SIG-M5 treated with dmso at 0.1 percent for 504 hours (cell line): ENCODE measurements at regions not wholly inside any gene's neighbourhood (a gene's known extent, or its start where the extent isn't known, plus 50 kb on each side); places are given as distances from the start of the nearest gene placed in this dataset.
"Not testable (repeated sequence)": the region's sequence is repeated elsewhere in the genome, so short reads cannot be mapped to it uniquely, and the experiment has no call there.

Experiments
- DNase-seq: peaks from one replicate; lab custom pipeline; 2025; ENCODE audit not compliant: unreplicated experiment; lab: John Stamatoyannopoulos, UW

DNA sequence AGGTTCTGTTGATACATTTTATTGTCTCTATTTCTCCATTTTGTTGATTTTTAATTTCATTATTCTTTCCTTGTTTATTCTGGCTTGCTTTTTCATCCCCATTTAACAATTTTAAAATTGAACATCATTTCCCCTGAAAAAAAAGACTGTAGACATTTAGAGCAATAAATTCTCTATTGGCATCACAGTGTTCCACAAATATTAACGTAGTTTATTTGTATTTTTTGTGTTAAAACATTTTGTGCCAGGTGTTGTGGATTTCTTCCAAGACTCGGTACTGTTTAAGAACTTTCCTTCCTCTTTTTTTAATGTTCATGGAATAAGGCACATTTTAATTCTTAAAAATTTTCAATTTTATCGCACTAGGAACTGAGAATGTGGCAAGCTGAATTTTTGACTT, 156.1 kb upstream of the NPY start:
- DNase-seq: no peak

DNA sequence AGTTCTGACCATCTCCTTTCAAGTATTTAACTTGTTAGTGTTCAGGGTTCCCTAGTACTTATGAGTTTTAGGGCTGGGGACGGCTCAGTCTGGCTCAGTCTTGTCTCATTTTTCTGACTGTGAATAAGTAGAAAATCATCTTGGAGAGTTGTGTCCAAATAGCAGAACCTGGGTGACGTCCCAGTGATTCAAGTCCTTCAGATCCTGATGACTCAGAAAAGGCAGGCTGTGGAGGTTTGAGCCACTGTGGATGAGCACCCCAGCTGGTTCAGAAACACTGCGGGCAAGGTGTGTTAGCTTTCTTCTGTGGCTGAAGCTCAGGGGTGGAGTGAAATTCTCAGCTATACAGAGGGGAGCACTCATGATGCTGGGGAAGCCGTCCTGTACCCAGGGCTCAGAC, 154.4 kb upstream of the NPY start:
- no peak for DNase-seq

GRCh38 chr7:24130631-24131030, 153.4 kb upstream of the NPY start:
- no peak for DNase-seq

DNA sequence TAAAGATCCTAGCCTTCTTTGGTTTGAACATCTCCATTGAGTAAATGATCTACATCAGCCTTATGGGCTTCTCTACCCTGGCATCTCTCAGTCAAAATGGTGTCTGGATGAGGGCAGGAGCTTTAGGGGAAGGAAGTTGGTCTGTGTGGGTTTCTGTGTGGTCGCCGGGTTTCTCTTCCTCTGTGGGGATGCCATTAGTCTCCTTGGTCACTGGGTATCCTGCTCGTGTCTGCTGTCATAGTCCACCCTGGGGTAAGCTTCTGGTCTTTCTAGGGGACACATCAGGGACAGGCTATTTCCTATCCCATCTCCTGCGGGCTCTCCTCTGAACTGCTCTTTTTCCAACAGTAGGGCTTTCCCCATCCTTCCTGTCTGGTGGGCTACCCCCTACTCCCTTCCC, 150.3 kb upstream of the NPY start:
- no peak for DNase-seq

DNA sequence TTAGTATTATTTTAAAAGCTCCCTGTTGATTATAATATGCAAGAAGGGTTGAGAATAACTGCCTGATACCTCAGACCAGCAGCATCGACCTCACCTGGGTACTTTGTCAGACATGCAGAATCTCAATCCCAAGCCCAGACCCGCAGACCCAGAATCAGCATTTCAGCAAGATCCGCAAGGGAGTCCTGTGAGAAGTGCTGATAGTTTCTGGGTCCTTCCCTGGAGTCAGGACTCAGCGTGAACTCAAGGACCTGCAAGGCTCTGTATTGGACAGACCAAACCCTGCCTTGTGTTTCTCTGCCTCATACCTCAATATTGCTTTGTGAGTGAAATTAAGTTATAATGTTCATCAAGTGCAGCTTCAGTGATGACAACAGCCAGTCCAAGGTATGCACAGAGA, 149.5 kb upstream of the NPY start:
- no peak for DNase-seq

DNA sequence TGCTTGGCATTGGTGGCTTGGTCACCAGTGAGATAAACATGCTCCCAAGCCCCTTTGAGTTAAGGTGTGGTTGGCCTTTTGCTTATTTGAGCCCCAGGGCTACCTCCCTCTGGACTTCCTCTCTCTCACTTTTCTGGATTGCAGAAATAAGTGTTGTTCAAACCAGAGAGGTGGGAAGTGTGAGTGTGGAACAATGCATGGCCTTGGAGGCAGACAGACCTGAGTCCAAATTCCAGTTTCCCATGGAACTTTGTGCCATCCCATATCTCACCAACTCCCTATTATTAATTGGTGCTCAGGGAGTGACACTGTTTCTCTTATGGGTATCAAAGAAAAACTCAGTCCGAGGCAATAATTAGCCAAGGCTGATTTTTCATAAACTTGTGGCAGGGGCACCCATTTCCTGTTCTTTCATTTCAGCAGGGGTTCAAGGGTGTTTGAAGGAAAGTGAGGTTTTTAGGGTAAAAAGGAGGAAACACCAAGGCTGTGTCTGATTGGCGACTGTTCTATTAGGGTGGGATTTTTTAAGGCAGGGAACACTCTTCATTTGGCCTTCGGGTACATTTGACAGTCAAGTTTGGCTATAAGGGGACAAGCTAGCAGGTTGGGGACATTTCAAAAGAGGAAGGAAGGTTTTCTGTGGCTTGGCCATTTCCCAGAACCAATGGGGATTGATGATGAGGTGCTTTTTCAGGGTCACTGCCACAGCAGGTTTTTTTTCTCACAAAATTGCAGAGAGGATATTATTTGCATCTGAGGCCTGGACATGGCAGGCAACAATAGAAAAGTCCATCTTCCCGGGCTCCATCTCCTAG, 148.8 kb upstream of the NPY start:
- DNase-seq: no peak

DNA sequence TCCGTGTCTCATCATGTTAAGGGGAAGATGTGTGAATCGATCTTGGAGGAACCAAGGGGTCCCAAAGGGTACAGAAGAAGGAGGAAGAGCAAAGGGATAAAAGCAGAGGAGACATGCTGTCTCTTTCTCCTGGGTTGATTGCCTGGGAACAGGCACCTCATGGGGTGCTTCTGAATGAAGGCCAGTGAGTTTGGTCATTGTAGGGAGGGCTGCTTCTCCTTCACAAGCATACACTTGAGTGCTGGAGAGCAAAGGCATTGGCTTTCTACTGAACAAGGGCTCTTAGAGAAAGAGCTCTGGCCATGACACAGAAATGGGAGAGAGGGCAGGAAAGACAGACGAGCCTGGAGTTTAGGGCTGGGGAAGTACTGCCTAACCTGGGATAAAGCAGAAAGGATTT, 146.7 kb upstream of the NPY start:
- DNase-seq: no peak

DNA sequence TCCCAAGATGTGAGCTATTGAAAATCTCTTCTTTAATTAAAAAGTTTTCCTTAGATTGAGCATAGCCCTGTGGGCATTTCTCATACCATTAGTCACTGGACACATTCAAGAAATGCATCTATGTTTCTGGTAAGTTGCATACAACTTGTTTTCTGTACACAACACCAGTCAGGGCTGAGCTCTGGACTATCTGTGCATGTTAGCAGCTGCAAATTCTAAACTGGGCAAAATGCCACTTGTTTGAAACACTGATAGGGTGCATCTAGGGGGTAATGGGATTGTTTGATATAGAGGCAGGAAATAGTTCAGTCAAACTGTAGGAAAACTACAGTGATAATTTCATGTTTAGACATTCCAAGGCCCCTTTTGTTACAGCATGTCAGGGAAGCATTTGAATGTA, 145.6 kb upstream of the NPY start:
- no peak for DNase-seq

DNA sequence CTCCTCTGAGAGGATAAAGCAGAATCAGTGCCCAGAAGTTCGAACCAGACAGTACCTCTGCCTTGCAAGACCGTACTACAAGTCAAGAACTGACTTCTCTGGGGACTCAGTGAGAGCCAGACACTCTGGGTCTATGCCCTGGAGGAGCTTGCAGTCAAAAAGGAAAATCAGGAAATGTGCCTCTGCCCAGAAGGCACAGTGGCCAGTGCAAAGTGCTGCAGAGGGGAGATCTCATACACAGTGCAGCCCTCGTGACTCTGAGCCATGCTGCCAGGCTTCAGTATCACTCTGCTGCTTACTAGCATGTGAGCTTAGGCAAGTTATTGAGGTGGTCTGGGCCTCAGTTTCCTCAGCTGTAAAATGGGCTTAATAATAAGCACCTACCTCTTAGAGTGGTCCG, 144.0 kb upstream of the NPY start:
- no peak for DNase-seq

DNA sequence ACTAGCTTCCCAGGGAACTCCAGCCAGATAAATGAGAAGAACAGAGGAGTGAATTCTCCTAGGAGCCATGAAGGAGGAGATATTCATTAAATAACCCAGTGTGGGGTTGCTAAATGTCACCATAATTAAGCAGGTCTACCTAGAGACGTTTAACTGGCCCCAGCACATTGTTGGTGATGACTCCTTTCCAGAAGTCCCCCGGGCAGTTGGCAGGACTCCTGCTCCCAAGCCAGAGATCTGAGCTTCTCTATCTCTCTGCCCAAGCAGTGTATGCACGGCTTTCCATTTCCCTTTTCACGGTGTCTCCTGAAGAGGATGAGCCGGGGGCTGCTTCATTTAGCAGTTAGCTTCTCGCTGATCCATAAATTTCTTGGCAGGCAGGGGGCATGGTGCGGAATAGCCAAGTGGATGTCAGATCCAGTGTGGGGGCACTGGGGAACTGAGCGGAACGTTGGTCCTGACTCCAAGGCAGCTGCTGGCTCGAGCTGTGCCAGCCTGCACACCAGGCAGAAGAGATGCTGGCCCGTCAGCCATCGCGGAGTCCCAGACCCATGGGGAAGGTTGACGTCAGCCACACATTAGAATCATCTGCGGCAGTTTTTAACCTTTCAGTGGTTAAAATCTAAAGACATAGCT, 142.0 kb upstream of the NPY start:
- no peak for DNase-seq

DNA sequence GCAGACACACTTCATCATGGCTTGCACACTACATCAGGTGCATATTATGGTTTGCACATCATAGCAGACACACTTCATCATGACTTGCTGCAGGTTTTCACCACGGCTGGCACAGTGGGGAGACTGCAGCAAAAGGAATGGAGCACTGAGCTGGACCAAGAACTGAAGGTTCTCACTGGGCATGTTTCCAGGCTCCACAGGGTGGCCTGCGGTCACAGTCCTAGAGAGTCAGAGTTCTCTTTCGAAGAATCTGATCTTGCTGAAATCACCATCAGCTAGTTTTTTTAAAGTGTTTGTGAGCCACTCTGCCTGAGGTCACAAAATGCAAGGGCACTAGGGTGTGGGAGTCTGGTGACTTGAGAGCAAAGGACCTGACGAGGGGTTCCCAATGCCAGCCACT, 140.4 kb upstream of the NPY start:
- DNase-seq: no peak

GRCh38 chr7:24151944-24152343, 132.0 kb upstream of the NPY start:
- DNase-seq: no peak

DNA sequence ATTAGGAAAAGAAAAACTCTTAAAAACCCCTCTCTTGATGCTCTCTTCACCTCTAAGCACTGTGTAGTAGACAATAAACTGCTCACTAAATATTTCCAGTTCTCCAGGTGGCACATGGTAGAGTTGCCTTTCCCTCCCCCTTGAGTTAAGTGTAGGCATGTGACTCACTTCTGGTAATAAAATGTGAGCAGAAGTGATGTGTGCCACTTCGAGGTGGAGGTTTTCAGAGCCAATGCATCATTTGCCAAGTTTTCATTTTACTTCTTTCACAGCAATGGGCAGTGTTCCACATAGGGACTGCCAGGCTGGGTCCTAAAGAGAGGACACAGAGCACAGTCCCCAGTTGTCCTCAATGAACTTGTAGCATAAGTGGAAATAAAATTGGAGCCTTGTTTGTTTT, 131.6 kb upstream of the NPY start:
- no peak for DNase-seq

DNA sequence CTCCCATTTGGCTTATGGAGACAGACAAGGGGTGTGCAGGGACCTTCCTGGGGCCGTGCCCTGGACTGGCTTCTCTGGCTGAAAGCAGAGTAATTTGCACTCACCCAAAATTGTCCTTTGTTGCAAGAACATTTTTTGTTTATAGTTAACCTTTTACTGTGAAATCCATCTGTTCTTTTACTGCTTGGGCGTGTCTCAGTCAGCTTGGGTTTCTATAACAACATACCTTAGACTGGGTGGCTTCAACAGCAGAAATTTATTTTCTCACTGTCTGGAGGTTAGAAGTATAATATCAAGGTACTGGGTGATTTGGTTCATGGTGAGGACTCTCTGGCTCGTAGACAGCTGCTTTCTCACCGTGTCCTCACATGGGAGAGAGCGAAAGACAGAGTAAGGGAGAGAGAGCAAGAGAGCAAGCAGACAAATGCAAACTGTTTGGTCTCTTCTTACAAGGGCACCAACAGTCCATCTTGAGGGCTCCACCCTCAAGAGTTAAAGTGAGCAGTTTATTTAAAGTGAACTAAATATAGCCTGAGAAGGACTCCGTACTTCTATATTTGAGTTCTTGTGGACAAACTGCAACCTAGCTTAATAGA, 131.0 kb upstream of the NPY start:
- DNase-seq: no peak

DNA sequence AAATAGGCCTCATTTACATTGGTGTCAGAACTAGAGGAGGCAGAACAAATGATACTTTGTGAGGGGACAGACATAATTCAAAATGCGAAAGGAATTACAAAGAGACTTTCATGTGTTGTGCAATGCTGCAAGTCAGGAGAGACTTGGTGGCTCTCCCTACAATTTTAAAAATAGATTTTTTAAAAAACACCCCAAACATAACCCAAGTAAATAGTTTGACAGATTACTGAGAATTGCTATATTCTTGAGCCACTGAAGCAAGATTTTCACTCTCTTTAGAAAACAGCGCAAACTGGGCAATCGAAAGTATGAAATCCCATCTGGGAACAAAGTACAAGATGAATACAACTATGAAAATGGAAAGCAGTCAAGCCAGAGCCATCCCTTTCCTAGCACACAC, 126.3 kb upstream of the NPY start:
- DNase-seq: no peak

DNA sequence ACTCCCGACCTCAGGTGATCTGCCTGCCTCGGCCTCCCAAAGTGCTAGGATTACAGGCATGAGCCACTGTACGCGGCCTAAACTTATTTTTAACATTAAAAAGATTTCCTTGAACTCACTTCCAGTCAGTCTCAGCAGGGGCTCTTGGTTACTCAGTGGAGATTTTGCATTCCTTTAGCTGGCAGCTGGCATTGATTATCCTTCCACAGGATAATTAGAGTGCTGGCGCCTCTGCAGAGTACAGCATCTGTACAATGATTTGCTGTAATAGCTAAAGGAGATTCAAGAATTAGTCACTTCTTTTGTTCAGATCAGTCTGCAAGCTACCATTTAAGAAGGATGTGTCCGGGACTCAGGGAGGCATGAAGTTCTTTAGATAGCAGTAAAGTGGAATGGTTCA, 125.0 kb upstream of the NPY start:
- DNase-seq: no peak

GRCh38 chr7:24164401-24164800, 119.6 kb upstream of the NPY start:
- no peak for DNase-seq

DNA sequence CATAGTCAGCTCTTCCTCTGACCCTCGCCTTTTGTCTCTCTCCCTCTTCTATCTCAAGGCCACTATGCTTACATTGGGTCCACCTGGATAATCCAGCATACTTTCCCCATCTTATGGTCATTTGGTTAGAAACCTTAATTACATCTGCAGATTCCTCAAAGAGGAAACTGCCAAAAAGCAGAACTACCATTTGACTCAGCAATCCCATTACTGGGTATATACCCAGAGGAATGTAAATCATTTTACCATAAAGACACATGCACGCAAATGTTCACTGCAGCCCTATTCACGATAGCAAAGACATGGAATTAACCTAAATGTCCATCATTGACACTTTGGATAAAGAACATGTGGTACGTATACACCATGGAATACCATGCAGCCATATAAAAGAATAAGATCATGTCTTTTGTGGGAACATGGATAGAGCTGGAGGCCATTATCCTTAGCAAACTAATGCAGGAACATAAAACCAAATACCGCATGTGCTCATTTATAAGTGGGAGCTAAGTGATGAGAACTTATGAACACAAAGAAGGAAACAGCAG, 114.8 kb upstream of the NPY start:
- DNase-seq: no peak

- not testable (repeated sequence) for DNase-seq
These were observed 112.0 kb upstream of the NPY start for GRCh38 chr7:24171951-24172350.

- DNase-seq: no peak
These were observed 111.1 kb upstream of the NPY start for GRCh38 chr7:24172856-24173255.

- no peak for DNase-seq
These were observed 108.4 kb upstream of the NPY start for GRCh38 chr7:24175603-24176002.
